GM21447 (cell line): ENCODE measurements at regions not wholly inside any gene's neighbourhood (a gene's known extent, or its start where the extent isn't known, plus 50 kb on each side); places are given as distances from the start of the nearest gene placed in this dataset.
"Not testable (repeated sequence)": the region's sequence is repeated elsewhere in the genome, so short reads cannot be mapped to it uniquely, and the experiment has no call there.

Experiments
- ATAC-seq: cut with Tn5 transposase; IDR thresholded peaks from one replicate; pipeline ENCODE4 v1.9.1; 2021; ENCODE audit not compliant: unreplicated experiment

DNA sequence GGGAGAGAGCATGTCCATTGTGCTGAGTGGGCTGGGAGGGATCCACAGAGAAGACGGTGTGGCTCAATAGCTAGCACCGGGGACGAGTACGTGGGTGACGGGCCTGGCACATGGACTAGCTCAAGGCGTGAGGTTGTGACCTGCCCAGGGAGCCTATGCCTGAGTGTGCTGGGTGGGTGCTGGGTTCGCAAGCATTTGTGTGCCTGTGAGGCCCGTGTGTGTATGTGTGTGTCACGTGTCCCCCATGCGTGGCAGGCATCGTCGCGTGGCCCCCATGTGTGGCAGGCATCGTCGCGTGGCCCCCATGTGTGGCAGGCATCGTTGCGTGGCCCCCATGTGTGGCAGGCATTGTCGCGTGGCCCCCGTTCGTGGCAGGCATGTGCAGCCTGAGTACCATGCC lies 109.2 kb downstream of the TMEM121 start:
- no peak for ATAC-seq

DNA sequence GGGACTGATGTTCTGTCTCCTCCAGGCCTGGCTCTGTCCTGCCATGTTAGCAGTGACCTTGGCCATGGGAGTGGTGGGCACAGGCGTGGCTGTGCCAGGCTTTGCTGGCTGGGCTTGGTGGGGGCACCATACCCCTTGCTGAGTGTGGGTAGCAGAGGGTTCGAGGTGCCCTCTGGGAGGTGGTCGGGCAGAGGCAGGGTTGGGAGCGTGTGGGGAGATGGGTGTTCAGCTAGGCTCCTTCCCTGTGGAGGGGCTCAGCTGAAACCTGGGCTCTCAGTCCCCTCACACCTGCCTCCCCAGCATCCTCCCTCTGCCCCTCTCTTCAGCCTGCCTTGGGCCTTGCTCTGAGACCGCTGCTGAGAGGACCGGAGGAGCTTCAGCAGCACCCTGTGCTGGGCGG lies 109.6 kb downstream of the TMEM121 start:
- not testable (repeated sequence) for ATAC-seq

DNA sequence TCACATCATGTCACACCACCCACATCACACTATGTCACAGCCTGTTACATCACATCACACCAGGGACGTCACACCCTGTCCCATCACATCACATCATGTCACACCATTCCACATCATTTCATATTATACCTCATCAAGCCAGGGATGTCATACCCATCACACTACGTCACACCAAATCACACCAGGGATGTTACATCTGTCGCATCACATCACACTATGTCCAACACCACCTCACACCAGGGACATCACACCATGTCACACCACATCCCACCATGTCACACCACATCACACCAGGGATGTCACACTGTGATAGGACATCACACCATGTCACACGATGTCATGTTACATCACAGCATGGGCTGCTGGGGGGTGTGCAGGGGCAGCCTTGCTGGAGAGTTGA lies 110.6 kb downstream of the TMEM121 start:
- no peak for ATAC-seq

DNA sequence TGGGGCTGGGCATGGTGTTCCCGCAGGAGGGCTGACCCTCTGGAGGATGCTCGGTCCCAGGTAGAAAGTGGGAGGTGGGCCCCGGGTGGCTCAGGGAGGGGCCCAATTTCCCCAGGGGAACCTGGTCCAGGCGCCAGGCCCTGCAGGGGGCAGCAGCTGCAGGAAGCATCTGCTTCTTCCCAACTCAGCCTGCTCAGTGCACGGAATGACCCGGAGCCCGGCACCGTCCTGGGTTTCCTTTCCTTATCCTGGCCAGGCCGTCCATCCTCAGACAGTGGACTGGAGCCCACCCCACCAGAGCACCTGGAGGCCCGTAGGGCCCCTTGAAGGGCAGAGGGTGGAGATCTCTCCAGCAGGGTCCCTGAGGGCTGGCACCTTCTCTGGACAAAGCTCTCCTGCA lies 111.0 kb downstream of the TMEM121 start:
- not testable (repeated sequence) for ATAC-seq

DNA sequence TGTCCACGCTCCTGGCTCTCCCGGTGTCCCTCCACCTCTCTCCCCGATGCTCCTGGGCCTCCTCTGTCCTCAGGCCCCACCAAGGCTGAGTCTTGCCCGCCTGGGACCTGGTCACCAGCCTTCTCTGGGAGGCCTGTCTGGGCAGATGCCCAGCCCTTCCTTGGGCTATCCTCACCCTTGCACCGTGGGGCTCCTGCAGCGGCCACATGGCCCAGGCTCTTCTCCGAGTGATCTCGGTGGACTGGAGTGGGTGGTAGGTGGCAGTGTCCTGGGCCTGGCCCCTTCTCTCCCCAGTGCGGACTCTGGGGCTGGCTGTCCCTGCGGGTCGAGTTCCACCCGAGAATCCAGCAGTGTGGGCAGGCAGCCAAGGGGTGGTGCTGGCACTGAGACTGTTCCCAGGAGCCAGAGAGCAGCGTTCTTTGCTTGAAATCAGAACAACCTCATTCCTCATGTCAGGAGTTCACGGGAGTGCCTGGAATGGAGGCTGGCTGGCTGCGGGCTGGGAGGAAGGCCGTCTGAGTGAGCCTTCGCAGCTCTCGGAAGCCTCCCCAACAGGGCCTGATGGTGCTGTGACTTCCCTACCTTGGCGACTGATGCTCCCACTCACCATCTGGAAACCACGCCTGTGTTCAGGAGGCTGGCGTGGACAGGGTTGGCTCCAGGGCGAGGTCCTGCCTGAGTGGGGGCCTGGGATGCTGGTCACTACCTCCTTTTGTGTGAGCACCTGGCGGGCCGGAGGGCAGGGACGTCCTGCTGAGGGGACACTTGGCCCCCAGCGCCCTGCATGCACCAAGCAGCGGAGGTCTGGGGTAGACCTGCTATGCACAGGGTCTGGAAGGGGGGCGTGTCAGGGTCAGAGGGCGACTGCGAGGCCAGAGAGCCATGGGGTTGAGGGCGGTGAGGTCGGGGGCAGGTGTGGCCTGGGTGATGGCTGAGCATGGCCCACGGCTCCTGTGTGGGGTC lies 113.9 kb downstream of the TMEM121 start:
- not testable (repeated sequence) for ATAC-seq

DNA sequence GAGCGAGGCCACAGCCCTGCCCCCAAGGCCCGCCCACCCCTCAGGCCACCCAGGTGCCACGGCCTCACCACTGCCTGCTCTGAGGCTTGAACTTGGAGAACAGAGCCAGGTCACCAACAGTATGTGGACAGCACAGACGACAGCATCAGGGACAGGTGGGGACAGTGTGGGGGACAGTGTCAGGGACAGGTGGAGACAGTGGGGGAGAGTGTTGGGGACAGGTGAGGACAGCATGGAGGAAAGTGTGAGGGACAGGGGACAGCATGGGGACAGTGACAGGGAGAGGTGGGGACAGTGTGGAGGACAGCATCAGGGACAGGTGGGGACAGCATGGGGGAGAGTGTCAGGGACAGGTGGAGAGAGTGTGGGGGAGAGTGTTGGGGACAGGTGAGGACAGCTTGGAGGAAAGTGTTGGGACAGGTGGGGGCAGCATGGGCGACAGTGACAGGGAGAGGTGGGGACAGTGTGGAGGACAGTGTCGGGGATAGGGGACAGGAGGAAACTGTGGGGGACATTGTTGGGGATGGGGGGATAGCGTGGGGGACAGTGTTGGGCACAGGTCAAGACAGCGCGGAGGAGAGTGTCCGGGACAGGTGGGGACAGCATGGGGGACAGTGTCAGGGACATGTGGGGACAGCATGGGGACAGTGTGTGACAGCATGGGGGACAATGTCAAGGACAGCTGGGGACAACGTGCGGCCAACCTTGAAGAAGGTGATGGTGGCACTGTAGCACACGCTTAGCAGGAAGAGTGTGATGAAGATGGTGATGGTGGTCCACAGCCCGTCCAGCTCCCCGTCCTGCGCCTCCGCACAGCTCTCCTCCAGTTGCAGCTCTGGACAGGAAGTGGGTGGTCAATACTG lies 114.9 kb downstream of the TMEM121 start:
- ATAC-seq, result no peak

DNA sequence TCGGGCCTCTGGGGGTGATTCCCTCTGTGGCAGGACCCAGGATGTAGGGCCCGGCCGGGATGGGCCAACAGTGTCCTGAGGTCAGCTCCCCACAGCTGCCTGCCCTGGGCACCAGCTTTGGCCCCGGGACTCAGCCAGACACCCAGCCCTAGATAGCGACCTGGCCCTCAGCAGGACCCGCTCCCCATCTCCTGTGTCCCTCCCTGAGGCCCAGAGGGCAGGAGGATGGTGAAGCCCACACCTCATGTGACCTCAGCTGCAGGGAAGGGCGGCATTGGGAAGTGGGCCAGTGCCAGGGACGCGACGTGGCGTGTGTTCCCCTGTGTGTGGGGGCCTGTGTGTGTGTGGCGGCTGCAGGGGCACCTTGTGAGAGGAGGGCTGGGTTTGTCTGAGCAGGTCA lies 115.6 kb downstream of the TMEM121 start:
- not testable (repeated sequence) for ATAC-seq

DNA sequence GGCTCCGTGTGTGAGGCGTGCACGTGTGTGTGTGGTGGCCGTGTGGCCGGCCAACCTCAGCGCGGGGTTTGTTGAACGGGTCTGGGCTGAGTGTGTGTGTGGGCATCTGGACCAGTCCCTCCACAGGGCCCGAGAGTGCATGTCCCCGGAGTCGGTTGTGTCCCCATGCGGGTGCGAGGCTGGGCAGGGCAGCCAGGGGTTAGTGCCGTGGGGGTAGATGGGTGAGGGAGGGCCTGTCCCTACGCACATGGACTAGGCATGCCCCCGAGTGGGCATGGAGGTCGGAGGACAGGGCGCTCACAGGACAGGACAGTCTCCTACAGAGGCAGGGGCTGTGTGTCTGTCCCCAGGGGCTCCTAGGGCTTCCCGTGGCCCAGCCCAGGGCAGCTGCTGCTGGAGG lies 116.1 kb downstream of the TMEM121 start:
- not testable (repeated sequence) for ATAC-seq

DNA sequence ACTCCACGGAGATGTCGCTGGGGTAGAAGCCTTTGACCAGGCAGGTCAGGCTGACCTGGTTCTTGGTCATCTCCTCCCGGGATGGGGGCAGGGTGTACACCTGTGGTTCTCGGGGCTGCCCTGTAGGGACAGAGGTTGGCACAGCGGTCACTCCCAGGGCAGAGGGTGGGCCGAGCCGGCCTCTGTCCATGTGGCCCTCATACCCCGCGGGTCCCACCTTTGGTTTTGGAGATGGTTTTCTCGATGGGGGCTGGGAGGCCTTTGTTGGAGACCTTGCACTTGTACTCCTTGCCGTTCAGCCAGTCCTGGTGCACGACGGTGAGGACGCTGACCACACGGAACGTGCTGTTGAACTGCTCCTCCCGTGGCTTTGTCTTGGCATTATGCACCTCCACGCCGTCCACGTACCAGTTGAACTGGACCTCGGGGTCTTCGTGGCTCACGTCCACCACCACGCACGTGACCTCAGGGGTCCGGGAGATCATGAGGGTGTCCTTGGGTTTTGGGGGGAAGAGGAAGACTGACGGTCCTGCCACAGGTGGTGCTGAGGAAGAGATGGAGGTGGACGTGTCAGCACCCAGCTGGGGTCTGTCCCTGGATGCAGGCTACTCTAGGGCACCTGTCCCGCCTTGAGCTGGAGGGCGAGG lies 117.1 kb downstream of the TMEM121 start:
- not testable (repeated sequence) for ATAC-seq

DNA sequence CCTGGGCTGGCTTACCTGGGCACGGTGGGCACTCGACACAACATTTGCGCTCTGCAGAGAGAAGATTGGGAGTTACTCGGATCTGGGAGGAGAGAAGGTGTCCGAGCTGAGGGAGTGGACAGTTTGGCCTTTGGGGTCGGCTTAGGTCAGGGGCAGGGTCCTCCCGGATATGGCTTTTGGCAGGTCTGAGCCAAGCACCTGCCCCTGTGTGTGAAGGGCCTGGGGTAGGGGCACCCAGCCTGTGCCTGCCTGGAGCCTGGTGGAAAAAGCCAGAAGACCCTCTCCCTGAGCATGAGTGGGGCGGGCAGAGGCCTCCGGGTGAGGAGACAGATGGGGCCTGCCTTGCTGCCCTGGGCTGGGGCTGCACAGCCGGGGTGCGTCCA lies 117.7 kb downstream of the TMEM121 start:
- not testable (repeated sequence) for ATAC-seq

DNA sequence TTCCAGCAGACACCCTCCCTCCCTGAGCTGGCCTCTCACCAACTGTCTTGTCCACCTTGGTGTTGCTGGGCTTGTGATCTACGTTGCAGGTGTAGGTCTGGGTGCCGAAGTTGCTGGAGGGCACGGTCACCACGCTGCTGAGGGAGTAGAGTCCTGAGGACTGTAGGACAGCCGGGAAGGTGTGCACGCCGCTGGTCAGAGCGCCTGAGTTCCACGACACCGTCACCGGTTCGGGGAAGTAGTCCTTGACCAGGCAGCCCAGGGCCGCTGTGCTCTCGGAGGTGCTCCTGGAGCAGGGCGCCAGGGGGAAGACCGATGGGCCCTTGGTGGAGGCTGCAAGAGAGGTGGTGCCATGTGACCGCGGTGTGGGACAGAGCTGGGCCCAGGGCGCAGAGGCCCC lies 118.1 kb downstream of the TMEM121 start:
- not testable (repeated sequence) for ATAC-seq

DNA sequence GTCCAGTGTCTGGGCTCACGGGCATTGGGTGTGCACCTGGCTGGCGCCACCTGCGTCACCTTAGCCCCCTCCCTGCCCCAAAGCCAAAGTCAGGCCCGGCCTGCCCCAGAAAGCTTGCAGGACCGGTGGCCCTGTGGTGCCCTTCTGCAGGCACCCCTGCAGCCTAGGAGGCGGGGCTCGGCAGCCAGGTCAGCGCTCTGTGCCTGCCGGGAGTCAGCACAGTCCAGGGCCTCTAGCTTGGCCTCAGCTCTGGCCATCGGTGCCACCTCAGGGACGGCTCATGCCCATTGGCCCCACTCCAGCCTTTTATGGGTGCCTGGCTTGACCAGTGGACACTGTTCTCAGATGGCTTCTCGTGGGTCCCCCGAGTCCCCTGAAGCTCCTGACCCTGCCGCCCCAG lies 118.5 kb downstream of the TMEM121 start:
- not testable (repeated sequence) for ATAC-seq

DNA sequence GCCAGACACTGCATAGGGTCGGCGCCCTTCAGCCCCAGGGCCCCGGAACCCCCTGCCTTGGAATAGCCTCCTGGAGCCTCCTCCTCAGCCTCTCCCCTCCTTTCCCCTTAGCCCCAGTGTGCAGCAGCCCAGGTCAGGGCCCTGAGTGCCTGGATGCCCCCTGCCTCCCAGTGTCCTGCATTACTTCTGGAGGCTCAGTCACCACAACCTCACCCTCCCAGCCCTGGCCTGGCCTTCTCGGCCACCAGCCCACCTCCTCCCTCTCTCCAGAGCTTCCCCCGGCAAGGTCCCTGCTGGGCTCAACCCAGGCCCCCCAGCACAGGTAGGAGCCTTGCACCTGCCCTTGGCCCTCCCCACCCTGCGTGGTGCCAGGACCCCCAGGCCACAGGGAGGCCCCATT lies 119.0 kb downstream of the TMEM121 start:
- ATAC-seq, result not testable (repeated sequence)

DNA sequence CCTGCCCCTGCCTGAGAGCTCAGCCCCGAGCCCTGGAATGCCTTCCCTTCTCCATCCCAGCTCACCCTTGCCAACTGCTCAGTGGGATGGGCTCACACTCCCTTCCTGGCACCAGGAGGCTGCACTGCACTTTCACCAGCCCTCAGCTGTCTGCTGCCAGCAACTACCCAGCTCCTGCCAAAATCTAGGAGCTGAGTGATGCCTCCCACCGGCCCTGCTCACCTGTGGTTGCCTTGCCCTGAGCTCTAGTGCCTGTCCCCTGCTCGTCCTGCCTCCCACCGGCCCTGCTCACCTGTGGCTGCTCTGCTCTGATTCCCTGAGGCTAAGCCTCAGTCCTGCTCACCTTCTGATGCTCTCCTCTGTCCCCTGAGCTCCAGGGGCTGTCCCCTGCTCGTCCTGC lies 119.8 kb downstream of the TMEM121 start:
- no peak for ATAC-seq

DNA sequence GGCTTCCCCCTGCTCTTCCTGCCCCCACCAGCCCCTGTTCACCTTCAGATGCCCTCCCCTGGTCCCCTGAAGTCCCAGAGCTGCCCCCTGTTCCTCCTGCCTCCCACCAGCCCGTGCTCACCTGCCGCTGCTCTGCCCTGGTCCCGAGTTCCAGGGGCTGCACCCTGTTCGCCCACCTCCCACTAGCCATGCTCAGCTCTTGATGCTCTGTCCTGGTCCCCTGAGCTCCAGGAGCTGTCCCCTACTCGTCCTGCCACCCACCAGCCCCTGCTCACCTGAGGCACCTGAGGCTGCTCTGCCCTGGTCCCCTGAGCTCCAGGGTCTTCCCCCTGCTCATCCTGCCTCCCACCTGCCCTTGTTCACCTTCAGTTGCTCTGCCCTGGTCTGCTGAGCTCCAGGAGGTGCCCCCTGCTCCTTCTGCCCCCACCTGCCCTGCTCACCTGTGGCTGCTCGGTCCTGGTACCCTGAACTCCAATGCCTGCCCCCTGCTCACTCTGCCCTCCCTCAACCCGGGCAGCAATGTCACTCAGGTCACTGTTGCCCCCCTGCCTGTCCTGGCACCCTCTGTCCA lies 120.4 kb downstream of the TMEM121 start:
- not testable (repeated sequence) for ATAC-seq

DNA sequence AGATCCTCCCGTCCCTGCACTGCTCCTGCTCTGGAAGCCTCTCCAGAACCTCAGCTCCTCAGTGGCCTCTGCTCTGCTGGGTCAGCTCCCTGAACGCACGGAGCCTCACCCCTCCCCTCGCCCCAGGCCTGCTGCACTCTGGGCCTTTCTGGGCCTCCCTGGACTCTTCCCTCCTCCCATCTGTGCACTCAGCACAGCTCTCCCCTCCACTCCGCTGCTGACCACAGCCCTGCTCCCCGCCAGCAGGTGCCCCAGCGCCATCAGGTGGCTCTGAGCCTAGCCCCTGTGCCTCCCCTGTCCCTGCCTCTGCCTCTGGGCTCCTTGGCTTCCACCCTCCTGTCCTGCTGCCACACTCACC lies 121.0 kb downstream of the TMEM121 start:
- ATAC-seq, result not testable (repeated sequence)

DNA sequence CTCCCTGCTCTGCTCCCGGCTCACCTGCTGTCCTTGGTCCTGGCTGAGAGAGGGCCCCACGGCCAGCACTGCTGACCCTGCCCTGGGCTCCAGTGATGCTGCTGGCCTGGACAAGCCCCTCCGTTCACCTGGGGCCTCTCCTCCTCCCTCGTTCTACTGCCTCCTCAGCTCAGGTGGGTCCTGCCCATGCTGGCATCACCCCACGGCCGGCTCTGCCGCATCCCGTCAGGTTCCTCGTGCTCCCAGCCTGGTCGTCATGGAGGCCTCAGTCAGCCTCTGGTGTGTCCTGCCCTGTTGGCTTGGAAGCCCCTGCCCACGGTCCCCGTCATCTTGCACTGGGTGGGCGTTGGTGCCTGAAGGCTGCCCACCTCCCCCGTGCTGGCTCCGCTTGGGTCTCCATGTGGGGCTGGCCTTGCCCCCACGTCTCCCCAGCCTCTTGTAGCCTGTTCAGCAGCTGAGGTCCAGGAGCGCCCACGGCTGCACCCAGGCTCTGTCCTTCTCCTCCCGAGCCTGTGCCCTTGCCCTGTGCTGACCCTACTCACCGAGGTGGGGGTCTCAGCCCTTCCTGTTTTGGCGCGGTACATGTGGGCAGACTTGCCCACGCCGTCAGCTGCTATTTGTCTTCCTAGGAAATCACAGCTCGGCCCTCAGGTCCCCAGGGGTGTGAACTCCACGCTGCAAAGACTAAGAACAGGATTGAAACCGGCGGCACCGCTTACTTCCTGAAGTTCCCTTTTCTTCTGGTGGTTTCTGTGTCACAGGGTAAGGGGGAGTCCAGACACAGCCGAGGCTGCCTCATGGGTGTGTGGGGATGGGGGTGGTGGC lies 121.6 kb downstream of the TMEM121 start:
- ATAC-seq, result no peak

DNA sequence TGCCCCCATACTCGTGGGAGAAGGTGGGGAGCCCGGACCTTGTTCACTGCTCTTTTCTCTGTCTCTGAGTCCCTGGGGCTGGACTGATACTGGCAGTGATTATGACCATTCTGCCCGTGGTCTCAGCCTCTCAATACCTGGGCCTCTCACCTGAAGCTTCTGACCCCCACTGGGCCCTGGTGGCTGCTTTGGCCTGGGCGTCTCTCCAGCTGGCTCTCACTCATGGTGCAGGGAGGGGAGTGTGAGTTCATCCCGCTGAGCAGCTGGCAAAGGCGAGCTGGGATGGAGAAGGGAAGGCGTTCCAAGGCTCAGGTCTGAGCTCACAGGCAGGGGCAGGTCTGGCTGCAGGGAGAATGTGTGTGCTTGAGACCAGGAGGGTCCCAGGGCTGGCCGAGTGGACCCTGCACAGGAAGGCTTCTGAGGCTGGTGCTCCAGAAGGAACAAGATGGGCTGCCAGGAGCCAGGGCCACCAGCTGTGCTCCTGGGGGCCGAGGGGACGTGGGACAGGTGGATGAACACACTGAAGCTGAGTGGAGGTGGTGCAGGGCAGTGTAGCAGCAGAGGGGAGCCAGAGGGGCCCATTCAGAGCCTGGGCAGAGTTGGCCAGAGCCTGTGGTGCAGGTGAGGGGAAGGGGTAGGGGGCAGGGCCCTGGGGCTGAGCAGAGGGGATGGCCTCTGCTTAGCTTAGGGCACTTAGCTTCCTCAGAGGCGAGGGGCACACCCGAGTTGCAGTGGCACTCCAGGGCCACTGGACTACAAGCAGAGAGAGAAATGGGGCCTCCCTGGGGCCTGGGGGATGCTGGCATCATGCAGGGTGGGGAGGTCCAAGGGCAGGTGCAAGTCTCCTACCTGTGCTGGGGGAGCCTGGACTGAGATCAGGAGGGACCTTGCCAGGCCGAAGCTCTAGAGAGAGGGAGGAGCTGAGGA lies 122.5 kb downstream of the TMEM121 start:
- ATAC-seq, result not testable (repeated sequence)

DNA sequence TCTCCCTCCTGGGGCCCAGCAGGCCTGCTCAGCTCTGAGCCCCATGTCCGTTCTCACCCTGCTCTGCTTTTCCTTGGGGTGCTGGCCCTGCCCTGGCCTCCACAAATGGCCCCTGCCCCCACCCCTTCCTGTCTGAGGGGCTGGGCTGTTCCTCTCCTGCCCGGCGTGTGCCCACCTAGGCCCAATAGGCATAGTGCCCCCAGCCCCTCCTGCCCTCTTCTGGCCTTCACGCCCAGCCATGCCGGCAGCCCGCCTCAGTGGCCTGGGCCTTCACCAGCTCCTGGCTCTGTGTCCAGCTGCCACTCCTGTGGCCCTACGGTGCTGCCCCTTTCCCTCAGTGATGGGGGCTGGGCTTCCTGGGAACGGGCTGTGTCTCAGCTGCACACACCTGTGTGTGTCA lies 125.9 kb downstream of the TMEM121 start:
- not testable (repeated sequence) for ATAC-seq
